Left ventricle myocardium inferior (tissue), 1 donor: ENCODE measurements at regions not wholly inside any gene's neighbourhood (a gene's known extent, or its start where the extent isn't known, plus 50 kb on each side); places are given as distances from the start of the nearest gene placed in this dataset.

ENCODE experiments used
- DNase-seq: peaks from one replicate; pipeline ENCODE4 v3.0.0-alpha.2; 2020
- H3K27ac ChIP-seq: fragments of 200-600 bp; replicated peaks from 2 replicates; pipeline ENCODE4 v1.8.0; 2021
- H3K27me3 ChIP-seq: fragments of 200-600 bp; 2 replicates; pipeline ENCODE4 v1.8.0; 2021; ENCODE audit warnings: low read depth
- H3K36me3 ChIP-seq: fragments of 200-600 bp; 2 replicates; pipeline ENCODE4 v1.8.0; 2021
- H3K4me1 ChIP-seq: fragments of 200-600 bp; 2 replicates; pipeline ENCODE4 v1.8.0; 2021
- H3K4me3 ChIP-seq: fragments of 200-600 bp; 2 replicates; pipeline ENCODE4 v1.8.0; 2021; ENCODE audit warnings: mild to moderate bottlenecking, moderate library complexity
- H3K9me3 ChIP-seq: fragments of 200-600 bp; replicated peaks from 2 replicates; pipeline ENCODE4 v1.8.0; 2021
- CTCF ChIP-seq: fragments of 200-600 bp; IDR thresholded peaks from 2 replicates; pipeline ENCODE4 v1.8.0; 2021; ENCODE audit warnings: antibody characterized with exemption, mild to moderate bottlenecking, borderline replicate concordance
- intact Hi-C: fragments of 100-400 bp; cut with micrococcal nuclease; formaldehyde crosslinking; loops from one replicate; pipeline ENCODE4 v1.11.0; 2022
- donor health status: DM: no; HTN: yes; CAD: no; lungs with severe emphysema.

- DNase-seq, result no peak
- no peaks in the 10 kb centered on the region for H3K27me3 ChIP-seq
- H3K27ac ChIP-seq, result peak overlapping the region; percentile 79
- peaks cover 52% of the 10 kb centered on the region for H3K4me1 ChIP-seq
- peaks cover 10% of the 10 kb centered on the region for H3K36me3 ChIP-seq
- no peak overlapping the region for H3K4me3 ChIP-seq
- intact Hi-C loops, result no loop called here
- no peak for TF ChIP-seq CTCF
- peaks cover 43% of the 10 kb centered on the region for H3K9me3 ChIP-seq
Measured at GRCh38 chr16:85187886-85188285, 75.6 kb upstream of the CIBAR2 start.

GRCh38 chr16:85188822-85189672 is 76.8 kb upstream of the CIBAR2 start:
- peaks cover 5% of the 10 kb centered on the region for H3K36me3 ChIP-seq
- no peak for DNase-seq
- no peaks in the 10 kb centered on the region for H3K27me3 ChIP-seq
- intact Hi-C loops, result no loop called here
- peaks cover 57% of the 10 kb centered on the region for H3K4me1 ChIP-seq
- no peak for TF ChIP-seq CTCF
- peaks cover 39% of the 10 kb centered on the region for H3K9me3 ChIP-seq
- H3K27ac ChIP-seq, result peak overlapping the region; percentile 17
- H3K4me3 ChIP-seq, result no peak overlapping the region

DNA sequence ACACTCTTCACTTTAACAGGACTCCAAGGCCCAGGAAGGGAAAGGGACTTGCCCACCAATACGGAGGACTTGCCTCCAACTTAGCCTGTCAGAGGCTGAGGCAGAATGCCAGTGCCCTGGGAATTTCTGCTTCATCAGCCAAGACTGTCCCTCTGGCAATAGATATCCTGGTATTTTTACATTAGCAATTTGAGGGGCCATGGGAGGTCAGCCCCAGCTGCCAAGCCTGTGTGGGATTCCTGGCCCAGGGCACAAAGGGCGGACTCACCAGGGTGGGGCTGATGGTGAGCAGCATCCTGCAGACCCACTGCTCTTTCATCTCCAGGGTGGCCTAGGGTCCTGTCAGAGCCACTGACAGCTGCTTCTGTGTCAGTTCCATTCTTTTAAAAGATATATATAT is 78.3 kb upstream of the CIBAR2 start:
- DNase-seq, result no peak

DNA sequence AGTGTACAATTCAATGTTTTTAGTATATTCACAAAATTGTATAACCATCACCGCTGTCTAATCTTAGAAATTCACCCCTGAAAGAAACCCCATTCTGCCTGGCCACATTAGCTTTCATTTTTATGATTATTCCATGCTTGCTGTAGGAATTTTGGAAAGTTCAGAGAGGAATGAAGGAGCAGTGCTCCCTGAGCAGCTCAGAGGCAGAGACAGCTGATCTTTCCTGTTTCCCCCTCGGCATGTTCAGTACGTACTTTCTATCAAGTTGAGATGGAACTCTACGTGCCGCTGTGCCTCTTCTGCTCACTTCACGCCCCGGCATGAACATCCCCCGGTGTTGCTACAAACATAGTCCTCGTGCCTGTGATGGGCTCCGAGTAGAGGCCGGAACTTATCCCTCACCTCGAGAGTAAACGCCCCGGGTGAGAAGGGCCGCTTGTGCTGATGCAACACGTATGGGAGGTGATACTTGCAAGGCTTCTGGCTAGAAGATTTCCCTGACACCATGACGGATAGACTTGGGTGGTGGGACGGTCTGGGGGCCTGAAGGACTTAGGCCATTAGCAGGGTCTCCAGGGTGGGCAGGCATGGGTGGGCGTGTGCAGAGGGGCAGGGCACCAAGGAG is 79.2 kb upstream of the CIBAR2 start:
- intact Hi-C loops, result no loop called here
- Histone ChIP-seq H3K27ac (no peak overlapping the region), H3K4me1 (peaks cover 54% of the 10 kb centered on the region), H3K36me3 (no peaks in the 10 kb centered on the region), H3K9me3 (peaks cover 30% of the 10 kb centered on the region), H3K27me3 (no peaks in the 10 kb centered on the region), H3K4me3 (no peak overlapping the region)
- no peak for TF ChIP-seq CTCF
- no peak for DNase-seq

More for the DNA sequence above, 78.3 kb upstream of the CIBAR2 start:
- H3K9me3 ChIP-seq, result peaks cover 30% of the 10 kb centered on the region
- H3K27ac ChIP-seq, result peak overlapping the region; percentile 33
- peaks cover 51% of the 10 kb centered on the region for H3K4me1 ChIP-seq
- no peaks in the 10 kb centered on the region for H3K36me3 ChIP-seq
- TF ChIP-seq CTCF, result no peak
- intact Hi-C loops, result no loop called here
- H3K4me3 ChIP-seq, result no peak overlapping the region
- H3K27me3 ChIP-seq, result no peaks in the 10 kb centered on the region

DNA sequence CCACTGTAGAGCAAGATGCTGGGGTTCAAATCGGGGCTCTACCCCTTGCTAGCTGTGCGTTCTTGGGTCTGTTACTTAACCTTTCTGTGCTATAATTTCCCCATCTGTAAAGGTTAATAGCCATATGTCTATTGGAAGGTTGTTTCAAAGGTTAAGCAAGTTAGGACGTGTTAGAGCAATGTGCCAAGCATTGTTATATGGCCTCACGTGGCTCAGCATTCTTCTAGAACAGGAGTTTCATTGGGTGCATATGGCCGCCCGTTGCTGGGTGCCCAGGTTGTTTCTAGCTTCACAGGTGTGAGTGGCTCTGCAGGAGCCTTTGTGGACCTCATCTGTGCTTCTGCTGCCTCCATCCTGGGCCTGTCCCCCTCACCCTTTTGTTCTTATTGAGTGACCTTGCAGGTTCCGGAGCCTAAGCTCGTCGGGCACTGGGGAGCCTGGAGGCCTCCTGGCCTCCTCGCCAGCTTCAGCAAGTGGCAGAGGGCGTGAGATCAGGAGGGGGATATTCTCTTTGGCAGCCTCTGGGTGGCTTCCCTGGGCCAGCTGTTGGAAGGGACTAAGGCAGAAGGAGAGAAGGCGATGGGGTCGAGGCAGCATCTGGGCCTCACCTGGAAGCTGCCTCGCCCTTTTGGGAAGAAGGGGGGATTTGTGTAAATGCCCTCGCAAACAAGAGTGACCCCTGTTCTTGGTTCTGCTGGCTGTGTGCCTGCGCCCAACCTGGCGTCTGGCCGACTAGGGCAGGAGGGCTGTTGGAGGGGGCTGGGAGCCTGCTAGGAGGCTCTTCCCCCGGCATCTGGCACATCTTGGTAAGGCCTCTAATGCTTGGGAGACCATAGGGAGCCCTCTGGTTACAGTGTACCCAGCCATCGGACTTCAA is 80.2 kb upstream of the CIBAR2 start:
- Histone ChIP-seq H3K27ac (no peak overlapping the region), H3K4me1 (peaks cover 54% of the 10 kb centered on the region), H3K27me3 (no peaks in the 10 kb centered on the region), H3K9me3 (peaks cover 30% of the 10 kb centered on the region), H3K4me3 (no peak overlapping the region), H3K36me3 (no peaks in the 10 kb centered on the region)
- intact Hi-C loops, result no loop called here
- DNase-seq, result no peak
- no peak for TF ChIP-seq CTCF
